Mucosa of rectum (tissue), 2 donors: ENCODE measurements at regions not wholly inside any gene's neighbourhood (a gene's known extent, or its start where the extent isn't known, plus 50 kb on each side); places are given as distances from the start of the nearest gene placed in this dataset.

Source experiments
- H3K27ac ChIP-seq, 2 donors: one replicate each; pipeline ENCODE4 v1.7.0; 2013; ENCODE audit warnings: inconsistent platforms in 2 of 2, low read depth in 2 of 2, low read length in 2 of 2
- H3K27me3 ChIP-seq, 2 donors: one replicate each; pipeline ENCODE4 v1.7.0; 2013; ENCODE audit warnings: low read length in 2 of 2; ENCODE audit not compliant: control insufficient read depth in 2 of 2, insufficient read depth in 2 of 2
- H3K36me3 ChIP-seq, 2 donors: one replicate each; pipeline ENCODE4 v1.7.0; 2013; ENCODE audit warnings: low read length in 2 of 2; ENCODE audit not compliant: control insufficient read depth in 2 of 2, insufficient read depth in 2 of 2
- H3K4me1 ChIP-seq, 2 donors: one replicate each; pipeline ENCODE4 v1.7.0; 2013; ENCODE audit warnings: low read length in 2 of 2, mild to moderate bottlenecking in 1 of 2; ENCODE audit not compliant: control insufficient read depth in 2 of 2, insufficient read depth in 2 of 2
- H3K4me3 ChIP-seq, 2 donors: one replicate each; pipeline ENCODE4 v1.7.0; 2013; ENCODE audit warnings: low read length in 2 of 2
- H3K9ac ChIP-seq, 2 donors: one replicate each; pipeline ENCODE4 v1.7.0; 2013; ENCODE audit warnings: low read length in 2 of 2, low read depth in 1 of 2, mild to moderate bottlenecking in 1 of 2
- H3K9me3 ChIP-seq, 2 donors: one replicate each; pipeline ENCODE4 v1.7.0; 2013; ENCODE audit warnings: low read length in 2 of 2; ENCODE audit not compliant: control insufficient read depth in 2 of 2
- donor health status: healthy.
- donor health status: Normal muscosa, but diverticular disease.

GRCh38 chr4:35548921-35549320 lies 695.4 kb downstream of the ARAP2 start:
- Histone ChIP-seq H3K36me3 (no peaks in the 10 kb centered on the region), H3K4me3 (no peak overlapping the region), H3K9me3 (no peaks in the 10 kb centered on the region), H3K4me1 (no peaks in the 10 kb centered on the region), H3K27ac (no peak overlapping the region), H3K9ac (no peak overlapping the region), H3K27me3 (no peaks in the 10 kb centered on the region)

GRCh38 chr4:35556387-35556786 lies 687.9 kb downstream of the ARAP2 start:
- Histone ChIP-seq H3K27ac (no peak overlapping the region), H3K9ac (no peak overlapping the region), H3K27me3 (no peaks in the 10 kb centered on the region), H3K36me3 (no peaks in the 10 kb centered on the region), H3K9me3 (peaks cover 4 to 10% of the 10 kb centered on the region in 2 donors), H3K4me3 (no peak overlapping the region), H3K4me1 (no peaks in the 10 kb centered on the region)

- Histone ChIP-seq H3K9ac (no peak overlapping the region), H3K4me3 (no peak overlapping the region), H3K4me1 (no peaks in the 10 kb centered on the region), H3K27ac (no peak overlapping the region), H3K9me3 (peaks cover 4 to 10% of the 10 kb centered on the region in 2 donors), H3K27me3 (no peaks in the 10 kb centered on the region), H3K36me3 (no peaks in the 10 kb centered on the region)
These were observed 684.6 kb downstream of the ARAP2 start for GRCh38 chr4:35559559-35560365.

- no peak overlapping the region for H3K27ac ChIP-seq
- H3K27me3 ChIP-seq: no peaks in the 10 kb centered on the region
- peaks cover 4 to 10% of the 10 kb centered on the region in 2 donors for H3K9me3 ChIP-seq
- H3K36me3 ChIP-seq: no peaks in the 10 kb centered on the region
- H3K4me3 ChIP-seq: no peak overlapping the region
- no peak overlapping the region for H3K9ac ChIP-seq
- H3K4me1 ChIP-seq: no peaks in the 10 kb centered on the region
These were observed 681.5 kb downstream of the ARAP2 start for GRCh38 chr4:35562861-35563260.

GRCh38 chr4:35565640-35566039 lies 678.7 kb downstream of the ARAP2 start:
- Histone ChIP-seq H3K4me3 (no peak overlapping the region), H3K9me3 (no peaks in the 10 kb centered on the region), H3K4me1 (no peaks in the 10 kb centered on the region), H3K9ac (no peak overlapping the region), H3K36me3 (no peaks in the 10 kb centered on the region), H3K27ac (no peak overlapping the region), H3K27me3 (no peaks in the 10 kb centered on the region)

- Histone ChIP-seq H3K27ac (no peak overlapping the region), H3K9ac (no peak overlapping the region), H3K4me3 (no peak overlapping the region), H3K36me3 (no peaks in the 10 kb centered on the region), H3K4me1 (no peaks in the 10 kb centered on the region), H3K27me3 (no peaks in the 10 kb centered on the region), H3K9me3 (peaks cover 2% of the 10 kb centered on the region in 2 donors)
These were observed 653.3 kb downstream of the ARAP2 start for GRCh38 chr4:35591035-35591434.

- Histone ChIP-seq H3K4me1 (no peaks in the 10 kb centered on the region), H3K36me3 (no peaks in the 10 kb centered on the region), H3K27ac (no peak overlapping the region), H3K9ac (no peak overlapping the region), H3K4me3 (no peak overlapping the region), H3K27me3 (no peaks in the 10 kb centered on the region), H3K9me3 (no peaks in the 10 kb centered on the region)
These were observed 640.1 kb downstream of the ARAP2 start for GRCh38 chr4:35604252-35604651.

GRCh38 chr4:35604724-35605123 lies 639.6 kb downstream of the ARAP2 start:
- H3K9ac ChIP-seq: no peak overlapping the region
- no peaks in the 10 kb centered on the region for H3K27me3 ChIP-seq
- H3K9me3 ChIP-seq: no peaks in the 10 kb centered on the region
- H3K27ac ChIP-seq: no peak overlapping the region
- no peak overlapping the region for H3K4me3 ChIP-seq
- H3K4me1 ChIP-seq: no peaks in the 10 kb centered on the region
- no peaks in the 10 kb centered on the region for H3K36me3 ChIP-seq

GRCh38 chr4:35608205-35608604 lies 636.1 kb downstream of the ARAP2 start:
- no peak overlapping the region for H3K4me3 ChIP-seq
- no peaks in the 10 kb centered on the region for H3K4me1 ChIP-seq
- H3K9me3 ChIP-seq: no peaks in the 10 kb centered on the region
- H3K27ac ChIP-seq: no peak overlapping the region
- no peak overlapping the region for H3K9ac ChIP-seq
- no peaks in the 10 kb centered on the region for H3K36me3 ChIP-seq
- H3K27me3 ChIP-seq: no peaks in the 10 kb centered on the region

- no peak overlapping the region for H3K4me3 ChIP-seq
- H3K36me3 ChIP-seq: no peaks in the 10 kb centered on the region
- no peak overlapping the region for H3K27ac ChIP-seq
- no peaks in the 10 kb centered on the region for H3K27me3 ChIP-seq
- no peaks in the 10 kb centered on the region for H3K9me3 ChIP-seq
- H3K4me1 ChIP-seq: no peaks in the 10 kb centered on the region
- H3K9ac ChIP-seq: no peak overlapping the region
These were observed 630.2 kb downstream of the ARAP2 start for GRCh38 chr4:35614120-35614519.
